Left ventricle myocardium inferior (tissue), 1 donor: ENCODE measurements at regions not wholly inside any gene's neighbourhood (a gene's known extent, or its start where the extent isn't known, plus 50 kb on each side); places are given as distances from the start of the nearest gene placed in this dataset.

Source experiments
- DNase-seq: peaks from one replicate; pipeline ENCODE4 v3.0.0-alpha.2; 2020
- H3K27ac ChIP-seq: fragments of 200-600 bp; replicated peaks from 2 replicates; pipeline ENCODE4 v1.8.0; 2021
- H3K27me3 ChIP-seq: fragments of 200-600 bp; 2 replicates; pipeline ENCODE4 v1.8.0; 2021; ENCODE audit warnings: low read depth
- H3K36me3 ChIP-seq: fragments of 200-600 bp; 2 replicates; pipeline ENCODE4 v1.8.0; 2021
- H3K4me1 ChIP-seq: fragments of 200-600 bp; 2 replicates; pipeline ENCODE4 v1.8.0; 2021
- H3K4me3 ChIP-seq: fragments of 200-600 bp; 2 replicates; pipeline ENCODE4 v1.8.0; 2021; ENCODE audit warnings: mild to moderate bottlenecking, moderate library complexity
- H3K9me3 ChIP-seq: fragments of 200-600 bp; replicated peaks from 2 replicates; pipeline ENCODE4 v1.8.0; 2021
- intact Hi-C: fragments of 100-400 bp; cut with micrococcal nuclease; formaldehyde crosslinking; loops from one replicate; pipeline ENCODE4 v1.11.0; 2022
- TF ChIP-seq, protein P1 (sequence below): fragments of 200-600 bp; IDR thresholded peaks from 2 replicates; pipeline ENCODE4 v1.8.0; 2021; ENCODE audit warnings: antibody characterized with exemption, mild to moderate bottlenecking, borderline replicate concordance
- donor health status: DM: no; HTN: yes; CAD: no; lungs with severe emphysema.

DNA sequence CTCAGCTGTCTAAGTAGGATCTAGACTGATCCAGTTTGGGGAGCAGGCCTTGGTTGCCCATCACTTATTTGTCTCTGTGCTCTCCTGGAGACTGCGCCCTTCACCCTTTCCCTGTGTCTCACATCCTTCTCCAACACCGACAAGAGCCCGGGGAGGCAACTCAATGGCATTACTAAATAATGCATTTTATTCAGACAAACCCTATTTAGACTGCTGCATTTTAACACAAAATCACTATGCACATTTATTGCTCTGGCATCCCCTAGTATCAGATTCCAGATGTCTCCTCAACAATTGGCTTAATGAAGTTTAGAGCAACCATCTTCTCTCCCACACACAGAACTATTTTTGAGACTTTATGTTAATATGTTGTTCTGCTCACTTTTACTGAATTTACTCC, 436.4 kb upstream of the CHRM3 start:
- no peak overlapping the region for H3K4me3 ChIP-seq
- TF ChIP-seq, protein P1, sequence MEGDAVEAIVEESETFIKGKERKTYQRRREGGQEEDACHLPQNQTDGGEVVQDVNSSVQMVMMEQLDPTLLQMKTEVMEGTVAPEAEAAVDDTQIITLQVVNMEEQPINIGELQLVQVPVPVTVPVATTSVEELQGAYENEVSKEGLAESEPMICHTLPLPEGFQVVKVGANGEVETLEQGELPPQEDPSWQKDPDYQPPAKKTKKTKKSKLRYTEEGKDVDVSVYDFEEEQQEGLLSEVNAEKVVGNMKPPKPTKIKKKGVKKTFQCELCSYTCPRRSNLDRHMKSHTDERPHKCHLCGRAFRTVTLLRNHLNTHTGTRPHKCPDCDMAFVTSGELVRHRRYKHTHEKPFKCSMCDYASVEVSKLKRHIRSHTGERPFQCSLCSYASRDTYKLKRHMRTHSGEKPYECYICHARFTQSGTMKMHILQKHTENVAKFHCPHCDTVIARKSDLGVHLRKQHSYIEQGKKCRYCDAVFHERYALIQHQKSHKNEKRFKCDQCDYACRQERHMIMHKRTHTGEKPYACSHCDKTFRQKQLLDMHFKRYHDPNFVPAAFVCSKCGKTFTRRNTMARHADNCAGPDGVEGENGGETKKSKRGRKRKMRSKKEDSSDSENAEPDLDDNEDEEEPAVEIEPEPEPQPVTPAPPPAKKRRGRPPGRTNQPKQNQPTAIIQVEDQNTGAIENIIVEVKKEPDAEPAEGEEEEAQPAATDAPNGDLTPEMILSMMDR: no peak
- H3K4me1 ChIP-seq: no peaks in the 10 kb centered on the region
- no peak for DNase-seq
- H3K36me3 ChIP-seq: no peaks in the 10 kb centered on the region
- H3K27ac ChIP-seq: no peak overlapping the region
- intact Hi-C loops: no loop called here
- no peaks in the 10 kb centered on the region for H3K27me3 ChIP-seq
- no peaks in the 10 kb centered on the region for H3K9me3 ChIP-seq

DNA sequence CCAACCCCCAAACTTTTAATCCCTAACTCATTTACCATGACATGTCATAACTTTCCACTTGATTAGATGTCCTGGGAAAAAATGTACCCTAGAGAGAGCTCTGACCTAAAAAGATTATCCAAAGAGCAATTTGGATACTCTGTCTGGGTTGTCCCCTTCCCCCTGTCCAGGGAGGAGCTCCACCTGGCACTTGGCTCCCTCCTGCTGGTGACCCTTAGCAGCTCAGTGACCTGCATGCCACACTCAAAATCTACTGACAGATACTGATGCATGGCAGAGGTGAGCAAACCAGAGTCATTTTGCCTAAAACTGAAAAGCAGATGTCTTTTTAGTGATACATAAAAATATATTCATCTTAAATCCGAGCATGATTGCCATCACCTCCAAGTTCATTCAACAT, 442.3 kb upstream of the CHRM3 start:
- no peak overlapping the region for H3K27ac ChIP-seq
- no peaks in the 10 kb centered on the region for H3K36me3 ChIP-seq
- peaks cover 18% of the 10 kb centered on the region for H3K9me3 ChIP-seq
- intact Hi-C loops: no loop called here
- no peaks in the 10 kb centered on the region for H3K27me3 ChIP-seq
- H3K4me3 ChIP-seq: no peak overlapping the region
- TF ChIP-seq, protein P1: no peak
- no peak for DNase-seq
- no peaks in the 10 kb centered on the region for H3K4me1 ChIP-seq

DNA sequence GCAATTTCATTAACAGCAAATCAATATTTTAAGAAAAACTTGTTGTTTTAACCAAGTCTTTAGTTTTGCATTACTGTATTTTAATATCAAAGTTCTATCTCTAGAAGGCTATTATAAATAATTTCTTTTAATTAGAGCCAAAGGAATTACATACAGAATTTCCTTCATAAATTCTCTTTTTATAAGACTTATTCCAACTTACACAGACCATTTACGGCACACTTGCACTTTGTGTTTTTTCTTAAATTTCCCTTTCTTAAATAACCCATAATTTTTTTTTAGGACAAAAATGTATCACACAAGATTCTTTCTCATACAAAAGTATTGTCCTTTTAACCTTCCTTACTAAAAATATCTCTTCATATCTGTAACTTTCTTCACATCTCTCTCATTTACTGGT, 458.5 kb upstream of the CHRM3 start:
- intact Hi-C loops: no loop called here
- no peaks in the 10 kb centered on the region for H3K36me3 ChIP-seq

DNA sequence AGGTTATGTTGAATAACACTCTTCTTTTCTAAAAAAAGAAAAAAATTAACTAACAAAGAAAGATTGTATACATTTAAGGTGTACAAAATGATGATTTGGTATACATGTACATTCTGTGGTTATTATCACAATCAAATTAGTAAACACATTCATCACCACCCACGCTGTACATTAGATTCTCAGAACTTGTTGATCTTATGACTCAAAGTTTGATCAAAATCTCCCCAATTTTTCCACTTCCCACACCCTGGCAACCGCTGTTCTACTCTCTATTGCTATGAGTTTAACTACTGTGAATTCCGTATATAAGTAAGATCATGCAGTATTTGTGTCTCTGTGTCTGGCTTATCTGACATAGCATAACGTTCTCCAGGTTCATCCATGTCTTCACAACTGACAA, 469.5 kb upstream of the CHRM3 start:
- no peaks in the 10 kb centered on the region for H3K36me3 ChIP-seq
- no peak for DNase-seq
- H3K27me3 ChIP-seq: no peaks in the 10 kb centered on the region
- no peaks in the 10 kb centered on the region for H3K9me3 ChIP-seq
- H3K4me1 ChIP-seq: no peaks in the 10 kb centered on the region
- intact Hi-C loops: no loop called here
- H3K4me3 ChIP-seq: no peak overlapping the region
- no peak overlapping the region for H3K27ac ChIP-seq
- TF ChIP-seq, protein P1: no peak

More for the DNA sequence above, 458.5 kb upstream of the CHRM3 start:
- Histone ChIP-seq H3K4me1 (no peaks in the 10 kb centered on the region), H3K27ac (no peak overlapping the region), H3K9me3 (peaks cover 12% of the 10 kb centered on the region), H3K4me3 (no peak overlapping the region), H3K27me3 (no peaks in the 10 kb centered on the region)
- TF ChIP-seq, protein P1: no peak
- no peak for DNase-seq

DNA sequence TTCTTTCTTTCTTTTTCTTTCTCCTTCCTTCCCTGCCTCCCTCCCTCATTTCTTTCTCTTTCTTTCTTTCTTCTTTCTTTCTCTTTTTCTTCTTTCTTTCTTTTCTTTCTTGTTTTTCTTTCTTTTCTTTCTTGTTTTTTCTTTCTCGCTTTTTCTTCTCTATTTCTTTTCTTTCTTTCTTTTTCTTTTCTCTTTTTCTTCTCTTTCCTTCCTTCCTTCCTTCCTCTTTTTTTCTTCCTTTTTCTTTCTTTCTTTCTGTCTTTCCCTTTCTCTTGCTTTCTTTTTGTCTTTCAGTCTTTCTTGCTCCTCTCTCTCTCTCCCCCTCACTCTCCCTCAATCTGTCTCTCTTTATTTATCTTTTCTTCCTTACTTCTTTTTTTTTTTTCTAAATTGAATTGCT, 472.0 kb upstream of the CHRM3 start:
- H3K27me3 ChIP-seq: no peaks in the 10 kb centered on the region
- H3K27ac ChIP-seq: no peak overlapping the region
- no peak overlapping the region for H3K4me3 ChIP-seq
- TF ChIP-seq, protein P1: no peak
- DNase-seq: no peak
- H3K4me1 ChIP-seq: no peaks in the 10 kb centered on the region
- H3K9me3 ChIP-seq: no peaks in the 10 kb centered on the region
- H3K36me3 ChIP-seq: no peaks in the 10 kb centered on the region
- intact Hi-C loops: no loop called here

DNA sequence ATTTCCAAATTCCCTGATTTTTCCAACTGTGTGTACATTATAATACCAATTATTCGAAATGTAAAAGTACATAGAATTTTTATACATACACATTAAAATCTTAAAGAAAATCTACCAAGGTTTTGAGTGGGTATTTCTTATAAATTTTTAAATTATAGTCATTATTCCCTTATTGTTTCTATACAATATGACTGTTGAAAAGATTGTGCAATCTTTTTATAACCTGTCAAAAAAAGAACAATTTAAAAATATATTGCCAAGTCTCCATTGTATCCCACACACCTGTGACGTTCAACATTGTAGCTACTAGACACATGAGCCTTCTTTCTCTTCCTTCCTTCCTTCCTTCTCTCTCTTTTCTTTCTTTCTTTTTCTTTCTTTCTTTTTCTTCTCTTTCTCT, 473.2 kb upstream of the CHRM3 start:
- H3K36me3 ChIP-seq: no peaks in the 10 kb centered on the region
- H3K27ac ChIP-seq: no peak overlapping the region
- H3K9me3 ChIP-seq: no peaks in the 10 kb centered on the region
- DNase-seq: no peak
- no peak overlapping the region for H3K4me3 ChIP-seq
- TF ChIP-seq, protein P1: no peak
- H3K4me1 ChIP-seq: no peaks in the 10 kb centered on the region
- no peaks in the 10 kb centered on the region for H3K27me3 ChIP-seq
- intact Hi-C loops: no loop called here
